Heart left ventricle (tissue), 16 donors: ENCODE measurements at regions not wholly inside any gene's neighbourhood (a gene's known extent, or its start where the extent isn't known, plus 50 kb on each side); places are given as distances from the start of the nearest gene placed in this dataset.

Source experiments
- ATAC-seq, 4 donors: fragments of 200-7000 bp; cut with Tn5 transposase; one replicate each; pipeline ENCODE4 v1.9.1; 2020 to 2022; ENCODE audit warnings: moderate library complexity in 4 of 4, mild to moderate bottlenecking in 3 of 4, moderate number of reproducible peaks in 1 of 4
- DNase-seq, 5 donors: peaks; one replicate each; pipeline ENCODE4 v3.0.0-alpha.2; 2020
- H3K27ac ChIP-seq, 12 donors: fragments of 200-600 bp; sonication (generic) in 4 of 12; one replicate each; pipeline versions ENCODE4 v1.5.0 to v1.8.0; 2016 to 2022; ENCODE audit warnings: mild to moderate bottlenecking in 2 of 12
- H3K27me3 ChIP-seq, 9 donors: fragments of 200-600 bp; sonication (generic) in 2 of 9; one replicate each; pipeline versions ENCODE4 v1.5.1 to v1.8.0; 2016 to 2022; ENCODE audit warnings: mild to moderate bottlenecking in 3 of 9
- H3K36me3 ChIP-seq, 9 donors: fragments of 200-600 bp; sonication (generic) in 2 of 9; one replicate each; pipeline versions ENCODE4 v1.5.0 to v1.8.0; 2018 to 2022; ENCODE audit warnings: mild to moderate bottlenecking in 2 of 9
- H3K4me1 ChIP-seq, 12 donors: fragments of 200-600 bp; sonication (generic) in 4 of 12; one replicate each; pipeline versions ENCODE4 v1.5.0 to v1.8.0; 2016 to 2022; ENCODE audit warnings: mild to moderate bottlenecking in 3 of 12
- H3K4me3 ChIP-seq, 12 donors: fragments of 200-600 bp; sonication (generic) in 4 of 12; one replicate each; pipeline versions ENCODE4 v1.5.0 to v1.8.0; 2017 to 2022; ENCODE audit warnings: mild to moderate bottlenecking in 9 of 12, moderate library complexity in 4 of 12
- H3K9me3 ChIP-seq, 12 donors: fragments of 200-600 bp; sonication (generic) in 4 of 12; one replicate each; pipeline versions ENCODE4 v1.5.0 to v1.8.0; 2016 to 2022; ENCODE audit warnings: mild to moderate bottlenecking in 1 of 12
- CTCF ChIP-seq, 12 donors: fragments of 200-600 bp; sonication (generic) in 4 of 12; IDR thresholded peaks; one replicate each; pipeline versions ENCODE4 v1.5.0 to v1.8.0; 2018 to 2022; ENCODE audit warnings: antibody characterized with exemption in 12 of 12, mild to moderate bottlenecking in 5 of 12
- POLR2A ChIP-seq, 2 donors: fragments of 450-650 bp; IDR thresholded peaks; one replicate each; pipeline ENCODE4 v1.6.1; 2017; ENCODE audit warnings: antibody characterized with exemption in 2 of 2, mild to moderate bottlenecking in 2 of 2, moderate library complexity in 2 of 2
- WGBS, 4 donors: extraction: QIAGEN DNeasy Blood & Tissue Kit in 2 of 4; methylation state at CpG; one replicate each; pipeline versions ENCODE4 v1.1.5 to v1.1.7; 2013 to 2018; 5-methylcytosine and 5-hydroxymethylcytosine counted together
- intact Hi-C, 10 donors: fragments of 100-400 bp; cut with DNase I; formaldehyde crosslinking; loops; one replicate each; pipeline versions ENCODE4 v1.11.1 to v1.14.2; 2022
- donor health status: ischemic (EF 13 %, LVEDD 7.1; RV severe dilation, severe dysfunction).
- donor health status: healthy with polysubstance abuse.
- donor health status: DM: no; HTN: yes; CAD: no.
- donor health status: DM: no; HTN: no; CAD: no.
- donor health status: ischemic (EF 25% LVEDD 6.9; RV normal size, moderate dysfunction).
- donor health status: ischemic (EF 25% LVEDD 5.7; RV mildly dilated, moderate dysfunction).
- donor health status: healthy.
- donor health status: DM: yes; HTN: yes; CAD: no.
- donor health status: ischemic (EF 35%, LVEDD 5.7; RV mildly dilated, moderate dysfunction).
- donor health status: nonischemic (EF 11% LVEDD 7.7; RV severe dilation, severe dysfunction).
- donor health status: DM: yes; HTN: yes; CAD: no.
- donor health status: PGD.
- donor health status: ischemic (EF 29% LVEDD 5.4; RV normal size, mild dysfunction).
- donor health status: nonischemic (EF 23%, LVEDD 6.1; RV moderate dilation, normal function).

- no peak overlapping the region for H3K27ac ChIP-seq
These were observed 817.9 kb downstream of the DNAJB9 start for GRCh38 chr7:109387530-109387929.

GRCh38 chr7:109391240-109391639 is 821.6 kb downstream of the DNAJB9 start:
- no peak for DNase-seq

More at GRCh38 chr7:109387530-109387929, 817.9 kb downstream of the DNAJB9 start:
- intact Hi-C loops, result no loop called here
- Histone ChIP-seq H3K27me3 (no peaks in the 10 kb centered on the region), H3K36me3 (no peaks in the 10 kb centered on the region), H3K4me1 (no peaks in the 10 kb centered on the region), H3K4me3 (no peak overlapping the region), H3K9me3 (peaks cover 0 to 4% (median 0%) of the 10 kb centered on the region in 12 donors)
- ATAC-seq (no peak), DNase-seq (peak in 2 of 5 donors; percentile 25 to 37)
- TF ChIP-seq POLR2A (IDR thresholded peaks at IDR 0.05) (no peak), CTCF (IDR thresholded peaks at IDR 0.05) (no peak)
- 94 to 96% methylated on average over 1 of the region's 1 CpG; no CpG with 5 or more reads in 2 of the 4 donors for WGBS, 4 donors

GRCh38 chr7:109402107-109402506 is 832.4 kb downstream of the DNAJB9 start:
- Histone ChIP-seq H3K27ac (no peak overlapping the region), H3K27me3 (no peaks in the 10 kb centered on the region), H3K4me3 (no peak overlapping the region), H3K9me3 (no peaks in the 10 kb centered on the region), H3K36me3 (no peaks in the 10 kb centered on the region), H3K4me1 (no peaks in the 10 kb centered on the region)
- 78 to 85% (median 80%) methylated on average over 1 of the region's 1 CpG for WGBS, 4 donors
- intact Hi-C loops, result no loop called here
- no peak for TF ChIP-seq POLR2A (IDR thresholded peaks at IDR 0.05)
- no peak for TF ChIP-seq CTCF (IDR thresholded peaks at IDR 0.05)
- DNase-seq (no peak), ATAC-seq (no peak)

More at GRCh38 chr7:109391240-109391639, 821.6 kb downstream of the DNAJB9 start:
- no peak for TF ChIP-seq CTCF (IDR thresholded peaks at IDR 0.05)
- TF ChIP-seq POLR2A (IDR thresholded peaks at IDR 0.05), result no peak
- WGBS, 4 donors, result 50 to 67% (median 56%) methylated on average over 3 of the region's 3 CpGs
- H3K9me3 ChIP-seq, result no peaks in the 10 kb centered on the region
- H3K4me3 ChIP-seq, result no peak overlapping the region
- no peaks in the 10 kb centered on the region for H3K4me1 ChIP-seq
- H3K36me3 ChIP-seq, result no peaks in the 10 kb centered on the region
- no peak for ATAC-seq
- H3K27me3 ChIP-seq, result no peaks in the 10 kb centered on the region
- intact Hi-C loops, result no loop called here
- no peak overlapping the region for H3K27ac ChIP-seq

GRCh38 chr7:109407756-109408155 is 838.1 kb downstream of the DNAJB9 start:
- ATAC-seq, result no peak
- no peak for DNase-seq
- Histone ChIP-seq H3K4me1 (no peaks in the 10 kb centered on the region), H3K27ac (no peak overlapping the region), H3K9me3 (no peaks in the 10 kb centered on the region), H3K27me3 (no peaks in the 10 kb centered on the region), H3K4me3 (no peak overlapping the region), H3K36me3 (no peaks in the 10 kb centered on the region)
- 74 to 83% (median 78%) methylated on average over 3 of the region's 3 CpGs for WGBS, 4 donors
- intact Hi-C loops, result no loop called here
- TF ChIP-seq POLR2A (IDR thresholded peaks at IDR 0.05), result no peak
- no peak for TF ChIP-seq CTCF (IDR thresholded peaks at IDR 0.05)
